H1 (cell line): ENCODE measurements at regions not wholly inside any gene's neighbourhood (a gene's known extent, or its start where the extent isn't known, plus 50 kb on each side); places are given as distances from the start of the nearest gene placed in this dataset.

ENCODE experiments used
- CHD2 ChIP-seq: IDR thresholded peaks from 2 replicates; pipeline ENCODE4 v1.6.1; 2012; ENCODE audit warnings: low read length, improper control_type of control experiment
- CHD7 ChIP-seq: fragments of 300-600 bp; sonication (generic); IDR thresholded peaks from 2 replicates; pipeline ENCODE4 v1.7.1; 2012; ENCODE audit warnings: low read length, moderate library complexity, mild to moderate bottlenecking, inconsistent platforms; ENCODE audit not compliant: insufficient replicate concordance
- CREB1 ChIP-seq: IDR thresholded peaks from 2 replicates; pipeline ENCODE4 v1.6.1; 2012; ENCODE audit warnings: inconsistent platforms
- CTCF ChIP-seq, 3 experiments: IDR thresholded peaks; 1 replicate in 2 of 3; 2 replicates in 1 of 3; pipeline versions ENCODE4 v1.5.1 to v1.6.1; 2011; ENCODE audit warnings: low read length in 3 of 3, mild to moderate bottlenecking in 3 of 3, inconsistent platforms in 2 of 3, low read depth in 1 of 3, moderate library complexity in 1 of 3; ENCODE audit not compliant: insufficient read depth in 1 of 3; ENCODE audit errors: control extremely low read depth in 1 of 3
- HDAC6 ChIP-seq: IDR thresholded peaks from one replicate; pipeline ENCODE4 v1.7.1; 2012; ENCODE audit warnings: low read depth, mild to moderate bottlenecking, inconsistent platforms, low read length, moderate library complexity
- KDM5A ChIP-seq: fragments of 200-600 bp; IDR thresholded peaks from 2 replicates; pipeline ENCODE4 v1.7.1; 2012; ENCODE audit warnings: mild to moderate bottlenecking, low read length, inconsistent platforms, mixed read lengths
- POLR2A ChIP-seq, 2 experiments: IDR thresholded peaks; 1 replicate in 1 of 2; 2 replicates in 1 of 2; pipeline ENCODE4 v1.6.1; 2011; ENCODE audit warnings: low read depth in 2 of 2, low read length in 2 of 2, mild to moderate bottlenecking in 2 of 2; ENCODE audit errors: control extremely low read depth in 1 of 2
- POLR2AphosphoS5 ChIP-seq: IDR thresholded peaks from 2 replicates; pipeline ENCODE4 v1.6.1; 2011; ENCODE audit warnings: low read depth, low read length
- RAD21 ChIP-seq, 2 experiments: IDR thresholded peaks in 1 of 2; conservative IDR thresholded peaks in 1 of 2; 2 replicates each; pipeline ENCODE4 v1.6.1; 2011; ENCODE audit warnings: low read depth in 2 of 2, low read length in 2 of 2, improper control_type of control experiment in 1 of 2, inconsistent platforms in 1 of 2, mild to moderate bottlenecking in 1 of 2, moderate library complexity in 1 of 2

GRCh38 chr6:163958646-163959045 is 544.1 kb downstream of the QKI start:
- TF ChIP-seq POLR2A (IDR thresholded peaks at IDR 0.05; ENCODE audit: control extremely low read depth in 1 of 2, low read depth in 2 of 2, low read length in 2 of 2): no peak
- no peak for TF ChIP-seq CHD7
- no peak for TF ChIP-seq KDM5A
- no peak for TF ChIP-seq POLR2AphosphoS5
- no peak for TF ChIP-seq CHD2
- TF ChIP-seq HDAC6: no peak
- TF ChIP-seq RAD21 (IDR thresholded peaks at IDR 0.05 in 1 of 2, conservative IDR thresholded peaks at IDR 0.05 in 1 of 2; ENCODE audit: low read depth in 2 of 2, low read length in 2 of 2): no peak
- TF ChIP-seq CTCF (IDR thresholded peaks at IDR 0.05; ENCODE audit: control extremely low read depth in 1 of 3, insufficient read depth in 1 of 3, low read depth in 1 of 3, low read length in 3 of 3): no peak
- TF ChIP-seq CREB1: no peak
